ENCODE measurements at regions not wholly inside any gene's neighbourhood (a gene's known extent, or its start where the extent isn't known, plus 50 kb on each side); places are given as distances from the start of the nearest gene placed in this dataset.

DNA sequence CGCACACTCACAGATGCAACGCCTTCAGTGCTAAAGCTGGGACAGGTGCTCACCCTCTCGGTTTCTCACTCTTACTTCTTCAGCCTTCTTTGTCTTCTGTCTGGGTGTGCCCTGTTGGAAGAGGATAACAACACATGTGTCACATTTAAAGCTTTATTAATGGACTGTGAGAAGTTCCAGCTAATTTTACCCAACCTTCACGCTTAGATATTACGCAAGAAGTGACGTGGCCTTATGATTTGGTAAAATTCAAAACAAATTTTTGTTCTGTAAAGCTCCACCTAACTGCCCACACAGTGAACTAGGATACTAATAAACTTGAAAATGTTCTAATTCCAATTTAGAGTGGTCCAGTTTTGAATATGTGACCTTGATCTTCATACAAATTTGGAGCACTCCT is 66.7 kb upstream of the LRCH1 start:
- CTCF ChIA-PET: interaction anchor here (0.7 to 0.9 kb wide), 2 partner anchors 235 to 279 kb away, joined by 4 to 5 read pairs; no protein-coding TSS in a partner anchor
- POLR2A ChIA-PET: no interaction called here

DNA sequence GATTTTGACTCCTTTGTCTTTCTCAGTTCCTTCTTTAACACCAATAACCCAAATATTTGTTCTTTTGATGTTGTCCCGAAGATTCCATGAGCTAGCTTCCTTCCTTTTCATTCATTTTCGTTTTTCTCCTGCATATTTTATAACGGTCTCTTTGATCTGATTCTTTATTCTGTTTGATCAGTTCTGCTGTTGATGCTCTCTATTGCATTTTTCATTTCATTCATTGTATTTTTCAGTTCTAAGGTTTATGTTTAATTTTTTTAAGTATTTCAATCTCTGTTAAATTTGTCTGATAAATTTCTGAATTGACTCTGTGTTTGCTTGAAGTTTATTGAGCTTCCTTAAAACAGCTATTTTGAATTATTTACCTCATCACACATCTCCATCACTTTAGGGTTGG is 68.4 kb upstream of the LRCH1 start:
- Histone ChIP-seq H3K36me3 (ENCODE audit: control insufficient read depth in 2 of 2, insufficient read depth in 1 of 2, low read length in 2 of 2) (no peaks in the 10 kb centered on the region), H3K9me3 (ENCODE audit: control insufficient read depth, insufficient read depth, low read depth, low read length) (no peaks in the 10 kb centered on the region), H3K27ac (ENCODE audit: extremely low read depth, low read depth, low read length) (no peak overlapping the region), H3K4me1 (ENCODE audit: control insufficient read depth, insufficient read depth, low read length) (no peaks in the 10 kb centered on the region), H3K4me3 (ENCODE audit: low read depth, low read length) (no peak overlapping the region)
- POLR2A ChIA-PET: no interaction called here
- CTCF ChIA-PET: interaction anchor here (0.6 kb wide), 1 partner anchor 232 kb away, joined by 3 read pairs; no protein-coding TSS in a partner anchor
- TF ChIP-seq SETDB1 (IDR thresholded peaks at IDR 0.05; ENCODE audit: insufficient read length, low read length): peak; percentile 96
- TF ChIP-seq, protein P1, sequence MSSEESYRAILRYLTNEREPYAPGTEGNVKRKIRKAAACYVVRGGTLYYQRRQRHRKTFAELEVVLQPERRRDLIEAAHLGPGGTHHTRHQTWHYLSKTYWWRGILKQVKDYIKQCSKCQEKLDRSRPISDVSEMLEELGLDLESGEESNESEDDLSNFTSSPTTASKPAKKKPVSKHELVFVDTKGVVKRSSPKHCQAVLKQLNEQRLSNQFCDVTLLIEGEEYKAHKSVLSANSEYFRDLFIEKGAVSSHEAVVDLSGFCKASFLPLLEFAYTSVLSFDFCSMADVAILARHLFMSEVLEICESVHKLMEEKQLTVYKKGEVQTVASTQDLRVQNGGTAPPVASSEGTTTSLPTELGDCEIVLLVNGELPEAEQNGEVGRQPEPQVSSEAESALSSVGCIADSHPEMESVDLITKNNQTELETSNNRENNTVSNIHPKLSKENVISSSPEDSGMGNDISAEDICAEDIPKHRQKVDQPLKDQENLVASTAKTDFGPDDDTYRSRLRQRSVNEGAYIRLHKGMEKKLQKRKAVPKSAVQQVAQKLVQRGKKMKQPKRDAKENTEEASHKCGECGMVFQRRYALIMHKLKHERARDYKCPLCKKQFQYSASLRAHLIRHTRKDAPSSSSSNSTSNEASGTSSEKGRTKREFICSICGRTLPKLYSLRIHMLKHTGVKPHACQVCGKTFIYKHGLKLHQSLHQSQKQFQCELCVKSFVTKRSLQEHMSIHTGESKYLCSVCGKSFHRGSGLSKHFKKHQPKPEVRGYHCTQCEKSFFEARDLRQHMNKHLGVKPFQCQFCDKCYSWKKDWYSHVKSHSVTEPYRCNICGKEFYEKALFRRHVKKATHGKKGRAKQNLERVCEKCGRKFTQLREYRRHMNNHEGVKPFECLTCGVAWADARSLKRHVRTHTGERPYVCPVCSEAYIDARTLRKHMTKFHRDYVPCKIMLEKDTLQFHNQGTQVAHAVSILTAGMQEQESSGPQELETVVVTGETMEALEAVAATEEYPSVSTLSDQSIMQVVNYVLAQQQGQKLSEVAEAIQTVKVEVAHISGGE (tag by site-specific recombination; conservative IDR thresholded peaks at IDR 0.05; ENCODE audit: low read depth): no peak
- TF ChIP-seq SCRT2 (tag by site-specific recombination; IDR thresholded peaks at IDR 0.05): no peak
- TF ChIP-seq ZNF121 (tag by site-specific recombination; IDR thresholded peaks at IDR 0.05): no peak

More for the DNA sequence above, 66.7 kb upstream of the LRCH1 start:
- no peak overlapping the region for H3K4me3 ChIP-seq (ENCODE audit: low read depth, low read length)
- no peaks in the 10 kb centered on the region; the same call in 1 of the 2 replicates for H3K4me1 ChIP-seq (ENCODE audit: control insufficient read depth, insufficient read depth, low read length)
- TF ChIP-seq, protein P2, sequence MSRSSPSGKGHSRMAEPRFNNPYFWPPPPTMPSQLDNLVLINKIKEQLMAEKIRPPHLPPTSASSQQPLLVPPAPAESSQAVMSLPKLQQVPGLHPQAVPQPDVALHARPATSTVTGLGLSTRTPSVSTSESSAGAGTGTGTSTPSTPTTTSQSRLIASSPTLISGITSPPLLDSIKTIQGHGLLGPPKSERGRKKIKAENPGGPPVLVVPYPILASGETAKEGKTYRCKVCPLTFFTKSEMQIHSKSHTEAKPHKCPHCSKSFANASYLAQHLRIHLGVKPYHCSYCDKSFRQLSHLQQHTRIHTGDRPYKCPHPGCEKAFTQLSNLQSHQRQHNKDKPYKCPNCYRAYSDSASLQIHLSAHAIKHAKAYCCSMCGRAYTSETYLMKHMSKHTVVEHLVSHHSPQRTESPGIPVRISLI (tag by site-specific recombination; IDR thresholded peaks at IDR 0.05): no peak
- TF ChIP-seq, protein P3, sequence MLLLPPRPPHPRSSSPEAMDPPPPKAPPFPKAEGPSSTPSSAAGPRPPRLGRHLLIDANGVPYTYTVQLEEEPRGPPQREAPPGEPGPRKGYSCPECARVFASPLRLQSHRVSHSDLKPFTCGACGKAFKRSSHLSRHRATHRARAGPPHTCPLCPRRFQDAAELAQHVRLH (tag by site-specific recombination; IDR thresholded peaks at IDR 0.05): no peak
- TF ChIP-seq ZSCAN23 (tag by site-specific recombination; IDR thresholded peaks at IDR 0.05): no peak
- TF ChIP-seq, protein P4, sequence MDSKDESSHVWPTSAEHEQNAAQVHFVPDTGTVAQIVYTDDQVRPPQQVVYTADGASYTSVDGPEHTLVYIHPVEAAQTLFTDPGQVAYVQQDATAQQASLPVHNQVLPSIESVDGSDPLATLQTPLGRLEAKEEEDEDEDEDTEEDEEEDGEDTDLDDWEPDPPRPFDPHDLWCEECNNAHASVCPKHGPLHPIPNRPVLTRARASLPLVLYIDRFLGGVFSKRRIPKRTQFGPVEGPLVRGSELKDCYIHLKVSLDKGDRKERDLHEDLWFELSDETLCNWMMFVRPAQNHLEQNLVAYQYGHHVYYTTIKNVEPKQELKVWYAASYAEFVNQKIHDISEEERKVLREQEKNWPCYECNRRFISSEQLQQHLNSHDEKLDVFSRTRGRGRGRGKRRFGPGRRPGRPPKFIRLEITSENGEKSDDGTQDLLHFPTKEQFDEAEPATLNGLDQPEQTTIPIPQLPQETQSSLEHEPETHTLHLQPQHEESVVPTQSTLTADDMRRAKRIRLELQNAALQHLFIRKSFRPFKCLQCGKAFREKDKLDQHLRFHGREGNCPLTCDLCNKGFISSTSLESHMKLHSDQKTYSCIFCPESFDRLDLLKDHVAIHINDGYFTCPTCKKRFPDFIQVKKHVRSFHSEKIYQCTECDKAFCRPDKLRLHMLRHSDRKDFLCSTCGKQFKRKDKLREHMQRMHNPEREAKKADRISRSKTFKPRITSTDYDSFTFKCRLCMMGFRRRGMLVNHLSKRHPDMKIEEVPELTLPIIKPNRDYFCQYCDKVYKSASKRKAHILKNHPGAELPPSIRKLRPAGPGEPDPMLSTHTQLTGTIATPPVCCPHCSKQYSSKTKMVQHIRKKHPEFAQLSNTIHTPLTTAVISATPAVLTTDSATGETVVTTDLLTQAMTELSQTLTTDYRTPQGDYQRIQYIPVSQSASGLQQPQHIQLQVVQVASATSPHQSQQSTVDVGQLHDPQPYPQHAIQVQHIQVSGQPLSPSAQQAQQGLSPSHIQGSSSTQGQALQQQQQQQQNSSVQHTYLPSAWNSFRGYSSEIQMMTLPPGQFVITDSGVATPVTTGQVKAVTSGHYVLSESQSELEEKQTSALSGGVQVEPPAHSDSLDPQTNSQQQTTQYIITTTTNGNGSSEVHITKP (tag by site-specific recombination; IDR thresholded peaks at IDR 0.05): no peak
- no peak for TF ChIP-seq HOXD13 (CRISPR knock-in tag; IDR thresholded peaks at IDR 0.05; ENCODE audit: borderline replicate concordance)
- TF ChIP-seq ZNF274 (IDR thresholded peaks at IDR 0.05; ENCODE audit: low read length): no peak
- TF ChIP-seq ZNF274 (tag by site-specific recombination; IDR thresholded peaks at IDR 0.05; ENCODE audit: borderline replicate concordance): no peak
- no peak for TF ChIP-seq ZNF473 (tag by site-specific recombination; IDR thresholded peaks at IDR 0.05)
- H3K27ac ChIP-seq (ENCODE audit: extremely low read depth, low read depth, low read length): no peak overlapping the region
- H3K9me3 ChIP-seq (ENCODE audit: control insufficient read depth, insufficient read depth, low read depth, low read length): no peaks in the 10 kb centered on the region
- H3K36me3 ChIP-seq (ENCODE audit: control insufficient read depth in 2 of 2, insufficient read depth in 1 of 2, low read length in 2 of 2): no peaks in the 10 kb centered on the region

DNA sequence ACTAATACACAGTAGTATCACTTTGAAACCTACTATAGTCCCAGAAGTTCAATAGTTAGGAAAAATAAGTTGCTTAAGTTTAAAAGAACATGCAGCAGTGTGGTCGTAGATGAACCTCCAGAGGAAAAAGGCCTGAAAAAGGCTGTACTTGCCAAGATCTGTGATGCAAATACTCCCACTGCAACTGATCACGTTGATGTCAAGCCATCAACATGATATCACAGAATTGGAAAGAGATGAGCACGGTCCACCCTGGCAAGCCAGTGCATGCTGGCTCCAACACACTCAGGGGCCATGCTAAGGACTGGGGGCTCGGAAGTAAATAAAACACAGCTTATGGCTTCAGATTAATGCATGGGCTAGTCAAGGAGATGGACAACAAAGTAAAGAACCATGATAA is 71.8 kb upstream of the LRCH1 start:
- CTCF ChIA-PET: interaction anchor here (0.9 kb wide), 1 partner anchor 312 kb away, joined by 5 read pairs; no protein-coding TSS in a partner anchor
- POLR2A ChIA-PET: no interaction called here
- Histone ChIP-seq H3K27ac (ENCODE audit: extremely low read depth, low read depth, low read length) (no peak overlapping the region), H3K36me3 (ENCODE audit: control insufficient read depth in 2 of 2, insufficient read depth in 1 of 2, low read length in 2 of 2) (no peaks in the 10 kb centered on the region), H3K4me1 (ENCODE audit: control insufficient read depth, insufficient read depth, low read length) (no peaks in the 10 kb centered on the region), H3K4me3 (ENCODE audit: low read depth, low read length) (no peak overlapping the region), H3K9me3 (ENCODE audit: control insufficient read depth, insufficient read depth, low read depth, low read length) (no peaks in the 10 kb centered on the region)
- TF ChIP-seq ZNF558 (tag by site-specific recombination; IDR thresholded peaks at IDR 0.05) (no peak), GLIS1 (tag by site-specific recombination; IDR thresholded peaks at IDR 0.05) (no peak), ZNF266 (tag by site-specific recombination; IDR thresholded peaks at IDR 0.05; ENCODE audit: low read depth) (no peak), ZNF24 (tag by site-specific recombination; IDR thresholded peaks at IDR 0.05) (no peak), SP7 (tag by site-specific recombination; IDR thresholded peaks at IDR 0.05) (no peak), ZNF138 (tag by site-specific recombination; IDR thresholded peaks at IDR 0.05; ENCODE audit: borderline replicate concordance) (no peak), ZNF10 (tag by site-specific recombination; IDR thresholded peaks at IDR 0.05) (no peak), ZNF302 (tag by site-specific recombination; IDR thresholded peaks at IDR 0.05; ENCODE audit: low read depth) (no peak), ZNF791 (tag by site-specific recombination; IDR thresholded peaks at IDR 0.05) (no peak), ZNF426 (tag by site-specific recombination; IDR thresholded peaks at IDR 0.05) (no peak)
- TF ChIP-seq, protein P5, sequence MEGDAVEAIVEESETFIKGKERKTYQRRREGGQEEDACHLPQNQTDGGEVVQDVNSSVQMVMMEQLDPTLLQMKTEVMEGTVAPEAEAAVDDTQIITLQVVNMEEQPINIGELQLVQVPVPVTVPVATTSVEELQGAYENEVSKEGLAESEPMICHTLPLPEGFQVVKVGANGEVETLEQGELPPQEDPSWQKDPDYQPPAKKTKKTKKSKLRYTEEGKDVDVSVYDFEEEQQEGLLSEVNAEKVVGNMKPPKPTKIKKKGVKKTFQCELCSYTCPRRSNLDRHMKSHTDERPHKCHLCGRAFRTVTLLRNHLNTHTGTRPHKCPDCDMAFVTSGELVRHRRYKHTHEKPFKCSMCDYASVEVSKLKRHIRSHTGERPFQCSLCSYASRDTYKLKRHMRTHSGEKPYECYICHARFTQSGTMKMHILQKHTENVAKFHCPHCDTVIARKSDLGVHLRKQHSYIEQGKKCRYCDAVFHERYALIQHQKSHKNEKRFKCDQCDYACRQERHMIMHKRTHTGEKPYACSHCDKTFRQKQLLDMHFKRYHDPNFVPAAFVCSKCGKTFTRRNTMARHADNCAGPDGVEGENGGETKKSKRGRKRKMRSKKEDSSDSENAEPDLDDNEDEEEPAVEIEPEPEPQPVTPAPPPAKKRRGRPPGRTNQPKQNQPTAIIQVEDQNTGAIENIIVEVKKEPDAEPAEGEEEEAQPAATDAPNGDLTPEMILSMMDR (tag by site-specific recombination; IDR thresholded peaks at IDR 0.05): no peak
